Activated CD4-positive, alpha-beta T cell treated with anti-CD3 and anti-CD28 coated beads for 4 hours (primary cell): ENCODE measurements at regions not wholly inside any gene's neighbourhood (a gene's known extent, or its start where the extent isn't known, plus 50 kb on each side); places are given as distances from the start of the nearest gene placed in this dataset.

Experiments
- DNase-seq, 2 donors: peaks; one replicate each; pipeline ENCODE4 v3.0.0-alpha.2; 2020

- no peak for DNase-seq
Observed at GRCh38 chr13:106433066-106433465, 102.4 kb downstream of the EFNB2 start.

GRCh38 chr13:106432636-106433035 lies 102.8 kb downstream of the EFNB2 start:
- no peak for DNase-seq

GRCh38 chr13:106426909-106427308 lies 108.6 kb downstream of the EFNB2 start:
- no peak for DNase-seq

- DNase-seq: no peak
Observed at GRCh38 chr13:106425661-106426060, 109.8 kb downstream of the EFNB2 start.

GRCh38 chr13:106424805-106425204 lies 110.7 kb downstream of the EFNB2 start:
- DNase-seq: no peak

- no peak for DNase-seq
Observed at GRCh38 chr13:106423530-106423929, 111.9 kb downstream of the EFNB2 start.

- no peak for DNase-seq
Observed at GRCh38 chr13:106418556-106418955, 116.9 kb downstream of the EFNB2 start.

- no peak for DNase-seq
Observed at GRCh38 chr13:106417467-106418110, 117.9 kb downstream of the EFNB2 start.

- DNase-seq: no peak
Observed at GRCh38 chr13:106416645-106417044, 118.8 kb downstream of the EFNB2 start.

GRCh38 chr13:106415971-106416370 lies 119.5 kb downstream of the EFNB2 start:
- no peak for DNase-seq

- DNase-seq: no peak
Observed at GRCh38 chr13:106415442-106415841, 120.0 kb downstream of the EFNB2 start.

- DNase-seq: no peak
Observed at GRCh38 chr13:106407338-106407737, 128.1 kb downstream of the EFNB2 start.

- no peak for DNase-seq
Observed at GRCh38 chr13:106405731-106406130, 129.7 kb downstream of the EFNB2 start.

GRCh38 chr13:106403280-106403679 lies 132.2 kb downstream of the EFNB2 start:
- DNase-seq: no peak

- DNase-seq: no peak
Observed at GRCh38 chr13:106402866-106403265, 132.6 kb downstream of the EFNB2 start.

GRCh38 chr13:106401081-106401480 lies 134.4 kb downstream of the EFNB2 start:
- no peak for DNase-seq

GRCh38 chr13:106400289-106400688 lies 135.2 kb downstream of the EFNB2 start:
- no peak for DNase-seq

- no peak for DNase-seq
Observed at GRCh38 chr13:106398289-106398688, 137.2 kb downstream of the EFNB2 start.

GRCh38 chr13:106393776-106394175 lies 141.7 kb downstream of the EFNB2 start:
- DNase-seq: no peak

- no peak for DNase-seq
Observed at GRCh38 chr13:106391681-106392080, 143.8 kb downstream of the EFNB2 start.

- DNase-seq: no peak
Observed at GRCh38 chr13:106391271-106391670, 144.2 kb downstream of the EFNB2 start.

- DNase-seq: no peak
Observed at GRCh38 chr13:106390367-106390766, 145.1 kb downstream of the EFNB2 start.

GRCh38 chr13:106385654-106386053 lies 149.8 kb downstream of the EFNB2 start:
- no peak for DNase-seq

GRCh38 chr13:106384516-106384915 lies 150.9 kb downstream of the EFNB2 start:
- DNase-seq: no peak

GRCh38 chr13:106383791-106384190 lies 151.7 kb downstream of the EFNB2 start:
- no peak for DNase-seq
